ENCODE measurements at regions not wholly inside any gene's neighbourhood (a gene's known extent, or its start where the extent isn't known, plus 50 kb on each side); places are given as distances from the start of the nearest gene placed in this dataset.

DNA sequence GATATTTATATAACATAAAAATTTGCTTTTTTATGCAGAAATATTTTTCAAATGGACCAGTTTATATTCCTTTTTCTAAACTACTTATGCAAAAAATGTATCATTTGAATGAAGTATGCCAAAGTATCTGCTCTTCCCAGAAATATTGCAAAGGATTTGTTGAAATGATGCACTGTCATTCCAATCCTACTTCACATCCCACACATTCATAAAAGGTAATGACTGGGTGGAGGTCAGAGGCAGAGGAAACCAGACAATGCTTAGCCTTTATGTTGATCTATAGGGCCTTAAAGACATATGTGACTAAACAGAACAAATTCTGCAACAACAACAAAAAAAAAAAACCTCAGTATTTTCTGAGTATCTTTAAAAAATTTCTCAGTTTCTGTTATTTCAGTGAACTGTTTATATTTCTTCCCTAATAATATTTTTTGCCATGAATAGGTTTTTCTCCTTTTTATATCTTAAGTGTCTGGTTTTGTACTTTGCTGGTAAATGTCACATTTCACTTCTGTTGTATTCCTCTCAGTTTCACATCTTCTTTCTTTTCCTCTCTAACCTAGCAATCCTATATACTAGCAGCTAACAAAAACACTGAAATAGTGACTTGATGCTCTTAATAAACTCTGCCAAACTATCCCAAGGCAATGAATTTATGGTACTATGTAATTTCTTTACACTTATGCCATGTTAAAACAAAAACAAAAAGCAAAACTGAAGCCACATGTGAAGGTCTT is 374.1 kb downstream of the BCKDHB start:
- peak; percentile 43 for DNase-seq

- no peak for DNase-seq
Observed at GRCh38 chr6:80478030-80478429, 371.6 kb downstream of the BCKDHB start.

DNA sequence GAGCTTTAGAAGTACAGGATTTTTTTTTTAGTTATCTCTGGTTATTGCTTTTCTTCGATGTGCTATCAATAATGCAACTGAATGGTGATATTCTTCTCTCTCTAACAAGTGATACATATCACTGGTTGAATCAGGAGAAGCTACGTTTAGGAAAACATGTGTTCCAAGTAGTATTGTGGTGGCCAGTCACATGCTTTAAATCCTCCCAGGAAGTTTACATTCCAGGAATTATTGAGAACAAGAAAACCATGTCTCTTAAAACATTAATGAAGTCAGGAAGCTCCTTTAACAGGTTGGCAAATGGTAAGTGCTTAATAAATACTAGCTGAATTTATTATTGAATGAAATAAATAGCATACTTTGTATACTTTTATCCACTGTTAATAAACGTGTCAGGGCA is 371.1 kb downstream of the BCKDHB start:
- no peak for DNase-seq

DNA sequence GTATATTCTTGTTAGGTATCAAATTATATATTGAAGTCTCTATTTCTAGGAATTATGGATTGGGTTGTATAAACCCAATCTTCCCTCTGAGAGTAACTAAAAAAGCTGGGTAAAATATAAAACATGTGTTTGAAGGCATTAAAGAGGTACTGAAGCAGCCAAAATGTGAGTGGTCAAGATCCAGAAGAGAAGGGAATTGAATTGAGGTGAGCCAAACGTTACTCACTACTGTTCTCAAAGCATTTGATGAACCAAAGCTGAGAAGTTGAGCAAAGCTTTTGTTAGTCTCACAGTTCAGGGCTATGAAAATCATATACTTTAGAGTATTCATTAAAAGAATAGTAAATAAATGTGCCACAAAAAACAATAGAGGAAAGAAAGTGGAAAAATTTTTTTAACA is 365.8 kb downstream of the BCKDHB start:
- no peak for DNase-seq

GRCh38 chr6:80469977-80470376 is 363.5 kb downstream of the BCKDHB start:
- no peak for DNase-seq

DNA sequence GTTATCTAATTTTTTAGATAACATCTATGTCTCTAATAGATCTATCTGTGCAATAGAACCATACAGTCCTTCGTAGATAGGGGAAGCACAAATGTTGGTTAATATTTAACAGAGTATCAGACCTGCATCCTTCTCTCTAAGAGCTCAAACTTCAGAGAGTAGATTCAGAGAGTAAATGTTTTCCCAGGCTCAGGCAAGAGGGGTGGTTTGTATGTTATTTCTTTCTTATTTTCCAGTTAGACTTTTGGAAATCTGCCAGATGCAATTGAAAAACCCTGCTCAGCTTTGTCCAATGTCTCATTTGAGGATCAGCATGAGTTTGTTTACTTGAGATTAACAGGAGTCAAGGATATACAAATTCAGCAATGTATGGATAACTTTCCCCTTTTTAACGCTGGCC is 361.9 kb downstream of the BCKDHB start:
- DNase-seq, result peak; percentile 63

DNA sequence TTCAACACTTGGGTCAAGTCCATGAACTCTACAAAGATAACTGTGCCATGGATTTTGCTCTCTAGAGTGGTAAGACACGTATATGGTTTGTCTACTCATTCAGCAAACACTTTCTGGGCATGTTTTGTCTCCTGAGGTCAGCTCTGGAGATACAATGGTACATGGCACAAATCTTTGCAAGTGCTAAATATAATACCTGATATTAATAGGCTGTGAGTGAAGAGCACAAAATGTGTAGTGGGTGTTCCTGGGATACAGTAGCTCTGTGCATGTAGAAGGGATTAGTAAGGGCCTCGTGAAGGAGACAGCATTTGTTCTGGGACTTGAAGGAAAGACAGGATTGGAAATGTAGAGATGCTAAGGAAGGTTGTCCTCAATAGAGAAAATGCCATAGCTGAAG is 360.9 kb downstream of the BCKDHB start:
- no peak for DNase-seq

DNA sequence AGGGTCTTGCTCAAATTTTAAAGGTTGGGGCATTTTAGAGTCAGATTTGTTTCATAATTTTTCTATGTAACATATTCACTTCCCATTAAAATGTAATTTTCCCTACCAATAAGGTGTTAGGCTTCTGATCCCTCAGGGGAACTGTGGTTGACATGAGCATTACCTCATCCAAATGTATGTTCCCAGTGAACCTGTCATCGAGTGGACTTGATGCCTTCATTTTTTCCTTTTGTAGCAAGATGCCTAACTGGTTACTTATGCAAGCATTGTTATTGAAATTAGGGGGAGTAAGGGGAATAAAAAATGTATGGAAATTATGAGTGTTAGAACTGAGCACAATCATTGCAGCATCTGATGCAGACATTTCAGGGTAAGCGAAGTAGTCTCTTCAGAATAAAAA is 360.5 kb downstream of the BCKDHB start:
- peak; percentile 17 for DNase-seq

GRCh38 chr6:80465513-80465912 is 359.0 kb downstream of the BCKDHB start:
- no peak for DNase-seq

DNA sequence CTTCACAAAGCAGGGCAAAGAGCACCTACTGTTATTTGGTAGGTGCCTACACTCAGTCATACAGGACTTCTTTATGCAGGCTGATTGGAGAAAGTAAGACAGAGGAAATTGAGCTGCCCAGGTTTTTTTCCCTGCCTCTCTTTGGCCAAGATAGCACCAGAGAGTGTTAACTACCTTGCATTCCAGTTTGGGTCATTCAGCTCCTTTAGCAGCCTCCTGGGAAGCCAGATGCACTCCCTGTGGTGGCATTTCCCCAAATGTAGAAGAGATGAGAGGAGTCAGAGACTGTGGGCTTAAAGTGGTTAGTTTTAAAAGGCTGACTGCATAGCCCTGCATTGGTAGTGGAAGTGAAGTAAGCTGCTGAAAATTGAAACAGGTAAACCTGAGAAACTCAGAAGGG is 358.4 kb downstream of the BCKDHB start:
- no peak for DNase-seq

GRCh38 chr6:80463197-80463596 is 356.7 kb downstream of the BCKDHB start:
- DNase-seq, result no peak

DNA sequence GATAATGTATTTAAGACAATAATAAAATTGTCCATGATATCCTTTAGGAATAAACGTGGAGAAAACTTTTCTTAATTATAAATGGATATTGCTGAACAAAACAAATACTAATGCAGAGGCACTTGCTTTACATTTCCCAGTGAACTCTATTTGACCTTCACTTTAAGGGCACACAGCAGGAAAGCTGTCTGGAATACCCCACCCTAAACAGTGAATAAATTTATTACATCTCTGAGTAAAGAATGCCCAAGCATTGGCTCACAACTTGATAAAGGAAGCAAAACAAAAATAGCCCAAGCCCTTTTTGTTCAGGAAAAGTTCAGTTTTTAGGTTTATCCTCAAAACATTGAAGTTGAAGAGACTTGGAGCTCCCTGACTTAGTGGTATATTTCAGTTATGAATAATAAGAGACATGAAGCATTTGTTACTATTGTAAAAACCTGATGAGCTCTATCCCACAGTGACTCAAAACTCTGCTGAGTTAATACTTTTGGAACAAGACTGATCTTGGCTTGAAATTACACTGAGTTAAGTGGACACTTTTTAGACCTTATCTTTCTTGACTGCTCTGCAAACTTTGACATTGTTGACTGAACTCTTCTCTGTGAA is 353.9 kb downstream of the BCKDHB start:
- no peak for DNase-seq

- peak; percentile 80 for DNase-seq
Observed at GRCh38 chr6:80457439-80457933, 351.0 kb downstream of the BCKDHB start.

DNA sequence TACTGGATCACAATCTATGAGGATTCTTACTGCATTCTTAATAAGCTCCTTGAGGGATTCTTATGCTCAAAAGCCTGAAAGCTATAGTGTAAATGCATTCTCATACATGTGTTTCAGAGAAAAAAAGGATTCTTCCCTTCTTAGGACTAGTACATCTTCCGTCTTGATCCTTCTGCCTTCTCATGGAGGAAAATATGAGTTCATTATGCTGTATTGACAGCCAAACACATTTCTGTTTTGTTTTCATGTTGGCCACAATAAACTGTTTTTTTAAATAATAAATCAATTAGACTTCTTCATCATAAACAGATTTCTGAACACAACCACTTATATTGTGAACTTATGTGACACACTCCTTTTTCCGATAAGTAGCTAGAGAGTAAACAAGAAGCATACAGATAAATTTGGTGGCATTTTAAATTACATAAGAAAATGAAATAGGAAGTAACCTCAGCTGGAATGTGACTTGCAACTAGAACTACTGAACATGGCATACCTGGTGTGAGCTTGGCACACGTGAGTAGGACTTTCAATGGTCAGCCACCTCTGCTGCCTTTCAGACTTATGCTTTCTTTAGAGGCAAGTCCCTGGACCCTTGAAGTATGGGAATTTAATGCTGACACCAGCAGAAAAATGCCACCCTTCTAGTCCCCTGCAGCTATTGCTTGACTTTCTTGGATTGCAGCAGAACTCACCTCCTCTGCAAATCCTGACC is 350.4 kb downstream of the BCKDHB start:
- no peak for DNase-seq

DNA sequence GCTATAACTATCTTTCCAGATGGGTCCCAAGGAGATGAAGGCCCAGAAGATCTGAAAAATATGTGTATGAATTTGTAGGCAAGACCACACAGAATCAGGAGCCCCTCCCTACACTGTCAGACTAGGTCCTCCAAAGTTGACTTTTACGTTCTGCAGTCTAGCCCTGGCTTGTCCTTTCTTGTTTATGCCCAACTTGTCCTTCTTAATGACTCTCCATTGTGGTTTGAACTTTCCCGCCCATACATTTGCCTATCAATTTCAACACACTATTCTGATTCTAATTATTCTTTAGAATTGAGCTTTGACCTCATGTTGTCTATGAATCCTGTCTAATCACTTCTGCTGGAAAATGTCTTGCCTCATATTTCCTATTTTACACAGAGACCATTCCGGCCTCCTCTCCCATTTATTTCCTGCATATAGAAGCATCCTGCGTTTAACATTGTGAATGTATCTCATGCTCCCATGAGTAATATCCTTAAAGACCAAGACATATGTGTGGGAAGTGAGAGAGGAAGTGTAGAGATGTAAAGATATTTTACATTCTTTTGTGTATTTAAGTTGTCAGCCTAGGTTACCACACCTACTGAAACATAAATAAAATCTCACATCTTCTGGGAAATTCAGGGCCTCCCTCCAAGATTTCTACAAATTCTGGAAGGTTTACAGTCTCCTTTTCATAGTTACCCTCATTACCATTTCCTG is 348.3 kb downstream of the BCKDHB start:
- DNase-seq, result no peak

DNA sequence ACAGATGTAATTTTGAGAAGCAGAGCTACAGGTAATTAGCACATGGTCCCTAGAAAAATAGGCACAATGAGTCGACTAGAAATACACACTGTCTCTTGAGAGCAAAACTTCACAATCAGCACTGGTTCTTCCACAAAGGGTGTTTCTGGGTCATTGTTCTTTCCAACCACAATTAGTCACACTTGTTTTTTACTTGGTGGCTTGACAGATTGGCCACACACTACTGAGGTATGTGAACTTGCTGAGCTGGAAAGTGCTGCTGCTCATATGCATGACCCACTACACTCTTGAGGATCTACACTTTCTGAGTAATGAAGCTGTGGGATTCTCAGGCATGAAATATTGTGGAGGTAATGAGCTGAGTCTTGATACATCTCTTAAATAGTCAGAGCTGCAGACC is 347.7 kb downstream of the BCKDHB start:
- no peak for DNase-seq

DNA sequence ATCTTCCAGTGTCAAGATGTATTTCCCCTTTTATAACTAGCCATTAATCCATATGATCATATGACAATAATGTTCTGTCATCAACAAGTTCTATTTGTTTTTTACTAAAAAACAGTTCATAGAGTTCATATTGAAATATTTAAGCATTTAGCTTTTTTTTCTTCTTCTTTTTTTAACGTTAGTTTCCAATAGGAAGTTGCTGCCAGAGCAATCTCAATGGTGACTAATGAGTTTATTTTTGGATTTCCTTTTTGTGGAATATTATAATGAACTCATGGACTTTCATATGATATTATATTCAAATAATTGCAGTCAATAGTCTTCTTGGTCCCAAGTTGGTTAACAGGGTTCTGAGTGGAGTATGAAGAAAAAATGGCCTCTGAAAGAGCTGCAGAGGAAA is 343.3 kb downstream of the BCKDHB start:
- DNase-seq, result no peak

- DNase-seq, result no peak
Observed at GRCh38 chr6:80446454-80447045, 340.1 kb downstream of the BCKDHB start.

- DNase-seq, result no peak
Observed at GRCh38 chr6:80445751-80446150, 339.3 kb downstream of the BCKDHB start.

GRCh38 chr6:80442366-80442765 is 335.9 kb downstream of the BCKDHB start:
- DNase-seq, result no peak

GRCh38 chr6:80441131-80441530 is 334.7 kb downstream of the BCKDHB start:
- peak; percentile 72 for DNase-seq

GRCh38 chr6:80440496-80441115 is 334.1 kb downstream of the BCKDHB start:
- peak; percentile 96 for DNase-seq
